SK-N-MC (cell line): ENCODE measurements at regions not wholly inside any gene's neighbourhood (a gene's known extent, or its start where the extent isn't known, plus 50 kb on each side); places are given as distances from the start of the nearest gene placed in this dataset.

Experiments used
- EZH2 ChIP-seq: fragments of 200-600 bp; sonication (generic); IDR thresholded peaks from one replicate; pipeline ENCODE4 v1.6.1; 2017; ENCODE audit warnings: antibody characterized with exemption
- POLR2AphosphoS5 ChIP-seq: IDR thresholded peaks from 2 replicates; pipeline ENCODE4 v1.6.1; 2012; ENCODE audit warnings: mild to moderate bottlenecking, low read depth, low read length, borderline replicate concordance

GRCh38 chr12:24424889-24425600 is 475.6 kb upstream of the SOX5 start:
- TF ChIP-seq POLR2AphosphoS5 (no peak), EZH2 (no peak)
